ENCODE measurements at regions not wholly inside any gene's neighbourhood (a gene's known extent, or its start where the extent isn't known, plus 50 kb on each side); places are given as distances from the start of the nearest gene placed in this dataset.

GRCh38 chr1:116298746-116299145, 74.3 kb upstream of the ATP1A1 start:
- DNase-seq (ENCODE audit: low spot score), result no peak
- no peak for TF ChIP-seq CTCF (IDR thresholded peaks at IDR 0.05; ENCODE audit: extremely low read depth, missing control alignments)

- no peak for TF ChIP-seq CTCF (IDR thresholded peaks at IDR 0.05; ENCODE audit: extremely low read depth, missing control alignments)
Observed at GRCh38 chr1:116299248-116299647, 73.8 kb upstream of the ATP1A1 start.

DNA sequence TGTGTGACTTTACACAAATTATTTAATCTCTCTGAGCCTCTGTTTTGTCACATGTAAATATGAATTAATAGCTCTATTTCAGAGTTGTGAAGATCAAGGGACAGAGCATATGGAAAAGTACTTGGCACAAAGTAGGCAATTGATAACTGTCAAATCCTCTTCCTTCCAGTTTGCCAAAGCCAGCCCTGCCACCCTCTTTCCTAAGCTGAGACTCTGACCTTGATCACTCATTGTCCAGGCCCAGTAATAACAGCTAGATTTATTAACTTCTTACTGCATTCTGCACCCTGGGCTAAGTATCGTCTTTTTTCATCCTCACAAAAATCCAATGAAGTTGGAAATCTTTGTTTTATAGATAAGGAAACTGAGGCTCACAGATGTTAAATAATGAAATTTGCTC, 70.8 kb upstream of the ATP1A1 start:
- TF ChIP-seq CTCF (IDR thresholded peaks at IDR 0.05; ENCODE audit: extremely low read depth, missing control alignments), result no peak
- DNase-seq (ENCODE audit: low spot score), result no peak

More at GRCh38 chr1:116299248-116299647, 73.8 kb upstream of the ATP1A1 start:
- no peak for DNase-seq (ENCODE audit: low spot score)

DNA sequence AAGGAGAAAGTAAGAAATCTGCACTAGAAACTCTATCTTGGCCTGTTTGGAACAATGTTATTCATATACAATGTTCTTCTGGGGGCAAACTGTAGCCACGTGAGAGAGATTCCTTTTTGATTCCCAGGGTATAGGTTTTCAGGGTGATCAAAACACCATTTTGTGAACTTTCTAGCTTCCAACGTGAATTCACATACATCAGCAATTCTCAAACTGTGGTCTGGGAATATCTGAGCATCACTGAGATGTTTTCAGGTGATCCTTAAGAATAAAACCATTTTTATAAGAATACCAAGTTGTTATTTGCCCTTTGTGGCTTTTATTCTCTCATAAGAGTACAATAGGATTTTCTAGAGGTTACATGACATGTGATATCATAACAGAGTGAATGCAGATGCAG, 66.9 kb upstream of the ATP1A1 start:
- DNase-seq (ENCODE audit: low spot score), result no peak
- no peak for TF ChIP-seq CTCF (IDR thresholded peaks at IDR 0.05; ENCODE audit: extremely low read depth, missing control alignments)

DNA sequence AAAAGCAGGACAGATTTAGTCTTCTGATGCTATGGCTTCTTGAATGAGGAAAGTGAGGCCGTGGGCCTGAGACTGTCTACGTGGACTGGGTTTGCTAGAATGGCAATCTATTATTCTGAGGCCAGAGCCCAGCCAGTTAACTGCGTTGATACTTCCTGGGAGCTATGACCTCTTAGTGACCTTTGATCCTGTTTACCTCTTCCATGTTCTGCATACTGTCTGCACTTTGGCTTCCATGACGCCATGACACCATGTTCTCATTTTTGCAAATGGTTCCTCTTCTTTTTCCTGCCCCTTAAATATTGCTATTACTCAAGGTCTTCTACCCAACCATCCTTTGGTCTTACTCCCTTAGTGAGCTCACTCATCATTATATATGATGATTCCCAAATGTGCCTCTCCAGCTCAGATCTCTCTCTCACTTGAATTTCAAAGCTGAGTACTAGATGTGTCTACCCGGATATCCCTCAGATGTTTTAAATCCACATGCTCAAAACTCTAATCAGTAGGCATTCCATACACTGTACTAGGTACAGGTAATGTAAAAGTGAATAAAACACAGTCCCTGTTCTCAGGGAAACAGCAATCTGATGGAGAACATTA, 66.1 kb upstream of the ATP1A1 start:
- no peak for DNase-seq (ENCODE audit: low spot score)
- TF ChIP-seq CTCF (IDR thresholded peaks at IDR 0.05; ENCODE audit: extremely low read depth, missing control alignments), result no peak

- no peak for DNase-seq (ENCODE audit: low spot score)
- TF ChIP-seq CTCF (IDR thresholded peaks at IDR 0.05; ENCODE audit: extremely low read depth, missing control alignments), result no peak
Observed at GRCh38 chr1:116308276-116308675, 64.8 kb upstream of the ATP1A1 start.

DNA sequence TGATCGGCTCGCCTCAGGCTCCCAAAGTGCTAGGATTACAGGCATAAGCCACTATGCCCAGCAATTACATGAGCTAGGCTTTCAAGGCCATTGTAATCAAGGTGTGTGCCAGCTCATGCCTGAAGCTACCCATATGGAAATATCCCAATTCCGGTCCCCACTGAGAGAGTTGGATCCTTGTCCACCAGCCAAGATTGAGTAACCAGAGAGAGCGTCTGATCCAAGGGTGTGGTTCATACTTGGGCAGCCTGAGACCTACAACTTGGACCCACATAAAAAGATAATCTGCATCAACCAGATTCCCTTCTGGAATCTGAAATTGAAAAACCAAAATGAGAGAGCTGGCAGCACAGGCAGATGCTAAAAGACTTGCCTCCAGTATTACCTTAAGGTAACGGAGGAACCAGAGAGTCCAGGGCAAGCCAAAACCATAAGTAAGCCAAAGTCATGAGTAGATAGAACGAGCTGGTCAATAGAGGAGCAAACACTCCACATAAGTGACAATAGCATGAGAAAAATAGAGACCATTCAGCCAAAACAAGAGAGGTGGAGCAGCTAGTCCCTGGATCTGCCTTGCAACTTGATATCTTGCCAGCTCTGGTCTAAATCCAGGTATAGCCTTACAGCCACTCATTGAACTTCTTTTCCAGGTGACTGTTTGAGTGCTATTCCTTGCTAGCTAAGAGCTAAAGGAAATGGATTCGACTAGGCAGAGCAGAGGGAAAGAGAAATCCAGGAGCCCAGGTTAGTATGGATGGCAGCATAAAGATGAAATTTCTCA, 63.8 kb upstream of the ATP1A1 start:
- TF ChIP-seq CTCF (IDR thresholded peaks at IDR 0.05; ENCODE audit: extremely low read depth, missing control alignments), result no peak
- DNase-seq (ENCODE audit: low spot score), result no peak
